Caco-2 (cell line): ENCODE measurements at regions not wholly inside any gene's neighbourhood (a gene's known extent, or its start where the extent isn't known, plus 50 kb on each side); places are given as distances from the start of the nearest gene placed in this dataset.

ENCODE experiments used
- BruUV-seq: library from RNA; stranded (reverse); fragments of 400-500 nt; replicated peaks from 2 replicates; lab custom pipeline; 2021; lab: Mats Ljungman, UMichigan
- CTCF ChIA-PET: fragments of 300-600 bp; sonication (Branson Sonifier 250); formaldehyde crosslinking; loops from one replicate; lab custom pipeline; 2022; ENCODE audit warnings: antibody characterized with exemption; lab: Charles Lee
- POLR2A ChIA-PET: fragments of 300-600 bp; sonication (Branson Sonifier 250); formaldehyde crosslinking; loops from one replicate; lab custom pipeline; 2022; ENCODE audit warnings: antibody characterized with exemption; lab: Charles Lee
- DNase-seq, 2 experiments: peaks; one replicate each; pipeline versions ENCODE4 v3.0.0 to v3.0.0-alpha.2; 2020 to 2022
- H3K27me3 ChIP-seq: replicated peaks from 2 replicates; pipeline ENCODE4 v1.6.0; 2011; ENCODE audit warnings: low read length; ENCODE audit not compliant: control insufficient read depth, insufficient read depth
- H3K36me3 ChIP-seq: 2 replicates; pipeline ENCODE4 v1.5.1; 2011; ENCODE audit warnings: low read length; ENCODE audit not compliant: control insufficient read depth, insufficient read depth
- H3K4me1 ChIP-seq: fragments of 250-450 bp; sonication (Bioruptor Pico); 2 replicates; pipeline ENCODE4 v1.5.1; 2020; ENCODE audit warnings: mild to moderate bottlenecking
- H3K4me3 ChIP-seq: 2 replicates; pipeline ENCODE4 v1.5.1; 2011; ENCODE audit warnings: low read depth, mild to moderate bottlenecking, control low read depth, low read length
- H3K9me3 ChIP-seq: fragments of 250-450 bp; sonication (Bioruptor Pico); 2 replicates; pipeline ENCODE4 v1.5.1; 2020; ENCODE audit warnings: mild to moderate bottlenecking, moderate library complexity
- H3K27ac Mint-ChIP-seq: one replicate; pipeline ENCODE4 v1.8.0; 2022; ENCODE audit warnings: mixed read lengths; ENCODE audit not compliant: unreplicated experiment
- H3K27me3 Mint-ChIP-seq: one replicate; pipeline ENCODE4 v1.8.0; 2022; ENCODE audit warnings: mixed read lengths; ENCODE audit not compliant: insufficient read depth, unreplicated experiment
- H3K36me3 Mint-ChIP-seq: one replicate; pipeline ENCODE4 v1.8.0; 2022; ENCODE audit warnings: mild to moderate bottlenecking, mixed read lengths; ENCODE audit not compliant: insufficient read depth, unreplicated experiment
- H3K4me1 Mint-ChIP-seq: one replicate; pipeline ENCODE4 v1.8.0; 2022; ENCODE audit warnings: low read depth, mixed read lengths; ENCODE audit not compliant: unreplicated experiment
- H3K4me3 Mint-ChIP-seq: one replicate; pipeline ENCODE4 v1.8.0; 2022; ENCODE audit warnings: mild to moderate bottlenecking, moderate library complexity, mixed read lengths; ENCODE audit not compliant: unreplicated experiment
- H3K9me3 Mint-ChIP-seq: one replicate; pipeline ENCODE4 v1.8.0; 2022; ENCODE audit warnings: mixed read lengths; ENCODE audit not compliant: unreplicated experiment
- CTCF ChIP-seq, 2 experiments: fragments of 200-600 bp in 1 of 2; IDR thresholded peaks; 1 replicate in 1 of 2; 2 replicates in 1 of 2; pipeline versions ENCODE4 v1.5.1 to v1.8.0; 2011 to 2022; ENCODE audit warnings: antibody characterized with exemption in 1 of 2, control low read depth in 1 of 2, inconsistent platforms in 1 of 2, low read depth in 1 of 2, low read length in 1 of 2, mild to moderate bottlenecking in 1 of 2, moderate library complexity in 1 of 2; ENCODE audit not compliant: insufficient read depth in 1 of 2, severe bottlenecking in 1 of 2, unreplicated experiment in 1 of 2
- intact Hi-C: fragments of 100-400 bp; cut with micrococcal nuclease; formaldehyde crosslinking; loops from one replicate; pipeline ENCODE4 v1.10.0; 2022; ENCODE audit not compliant: unreplicated experiment

GRCh38 chr2:219916281-219916680 is 288.9 kb downstream of the SLC4A3 start:
- BruUV-seq = no TSS peak
- CTCF ChIA-PET = interaction anchor here (0.6 kb wide), 1 partner anchor 537 kb away, joined by 6 read pairs; no protein-coding TSS in a partner anchor
- DNase-seq = no peak
- Mint-ChIP-seq H3K27ac (no peak overlapping the region), H3K4me3 (no peak overlapping the region), H3K9me3 (no peaks in the 10 kb centered on the region), H3K36me3 (no peaks in the 10 kb centered on the region), H3K27me3 (peaks cover 11% of the 10 kb centered on the region), H3K4me1 (no peaks in the 10 kb centered on the region)
- no peaks in the 10 kb centered on the region for H3K4me1 ChIP-seq
- no peaks in the 10 kb centered on the region for H3K36me3 ChIP-seq
- H3K4me3 ChIP-seq = no peak overlapping the region
- H3K27me3 ChIP-seq = no peaks in the 10 kb centered on the region; the same call in 1 of the 2 replicates
- no peaks in the 10 kb centered on the region for H3K9me3 ChIP-seq
- TF ChIP-seq CTCF (IDR thresholded peaks at IDR 0.05; ENCODE audit: insufficient read depth in 1 of 2, low read depth in 1 of 2, low read length in 1 of 2, severe bottlenecking in 1 of 2, unreplicated experiment in 1 of 2) = no peak
- intact Hi-C loops = no loop called here
- POLR2A ChIA-PET = no interaction called here

GRCh38 chr2:219916726-219917440 is 289.5 kb downstream of the SLC4A3 start:
- no peaks in the 10 kb centered on the region for H3K4me1 Mint-ChIP-seq
- H3K27ac Mint-ChIP-seq = no peak overlapping the region
- Histone ChIP-seq H3K9me3 (no peaks in the 10 kb centered on the region), H3K36me3 (no peaks in the 10 kb centered on the region), H3K4me3 (no peak overlapping the region), H3K27me3 (no peaks in the 10 kb centered on the region; the same call in 1 of the 2 replicates), H3K4me1 (no peaks in the 10 kb centered on the region)
- CTCF ChIA-PET = no interaction called here
- H3K4me3 Mint-ChIP-seq = no peak overlapping the region
- DNase-seq = no peak
- intact Hi-C loops = no loop called here
- POLR2A ChIA-PET = no interaction called here
- H3K27me3 Mint-ChIP-seq = peaks cover 11% of the 10 kb centered on the region
- H3K36me3 Mint-ChIP-seq = no peaks in the 10 kb centered on the region
- BruUV-seq = no TSS peak
- TF ChIP-seq CTCF (IDR thresholded peaks at IDR 0.05; ENCODE audit: insufficient read depth in 1 of 2, low read depth in 1 of 2, low read length in 1 of 2, severe bottlenecking in 1 of 2, unreplicated experiment in 1 of 2) = no peak
- H3K9me3 Mint-ChIP-seq = no peaks in the 10 kb centered on the region

DNA sequence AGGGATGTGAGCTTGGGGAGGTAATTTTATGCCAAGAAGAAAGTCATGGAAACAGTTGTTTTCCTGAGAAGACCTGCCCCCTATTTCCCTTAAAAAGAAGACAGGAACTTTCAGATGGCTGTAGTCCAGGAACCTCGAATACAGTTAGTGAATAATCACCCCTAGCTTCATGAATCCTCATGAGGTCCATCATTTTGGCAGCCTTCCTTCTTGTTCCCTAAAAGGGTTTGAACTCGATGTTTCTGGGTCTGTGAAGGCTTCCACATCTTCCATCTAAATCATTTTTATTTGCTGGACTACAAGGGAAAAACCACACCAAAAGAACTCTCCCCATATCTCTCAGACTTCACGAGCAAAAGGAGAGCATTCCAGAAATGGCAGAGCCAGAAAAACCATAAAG is 290.8 kb downstream of the SLC4A3 start:
- Mint-ChIP-seq H3K27me3 (peaks cover 15% of the 10 kb centered on the region), H3K4me1 (no peaks in the 10 kb centered on the region), H3K27ac (no peak overlapping the region), H3K36me3 (no peaks in the 10 kb centered on the region), H3K4me3 (no peak overlapping the region), H3K9me3 (no peaks in the 10 kb centered on the region)
- no peaks in the 10 kb centered on the region for H3K36me3 ChIP-seq
- intact Hi-C loops = no loop called here
- no peak for TF ChIP-seq CTCF (IDR thresholded peaks at IDR 0.05; ENCODE audit: insufficient read depth in 1 of 2, low read depth in 1 of 2, low read length in 1 of 2, severe bottlenecking in 1 of 2, unreplicated experiment in 1 of 2)
- H3K4me3 ChIP-seq = no peak overlapping the region
- H3K9me3 ChIP-seq = no peaks in the 10 kb centered on the region
- POLR2A ChIA-PET = no interaction called here
- no peaks in the 10 kb centered on the region; the same call in 1 of the 2 replicates for H3K27me3 ChIP-seq
- no peaks in the 10 kb centered on the region for H3K4me1 ChIP-seq
- BruUV-seq = no TSS peak
- CTCF ChIA-PET = no interaction called here
- no peak for DNase-seq
